ENCODE measurements at regions not wholly inside any gene's neighbourhood (a gene's known extent, or its start where the extent isn't known, plus 50 kb on each side); places are given as distances from the start of the nearest gene placed in this dataset.

GRCh38 chr22:48060266-48060665 lies 1297.8 kb downstream of the TBC1D22A start:
- TF ChIP-seq POLR2AphosphoS5 (IDR thresholded peaks at IDR 0.05; ENCODE audit: low read depth) (no peak), CTCF (IDR thresholded peaks at IDR 0.05; ENCODE audit: insufficient read depth, low read length) (no peak), REST (IDR thresholded peaks at IDR 0.05; ENCODE audit: insufficient replicate concordance, low read depth) (no peak), GABPA (IDR thresholded peaks at IDR 0.05; ENCODE audit: low read depth) (no peak)

Data from HL-60 (cell line).